ENCODE measurements at regions not wholly inside any gene's neighbourhood (a gene's known extent, or its start where the extent isn't known, plus 50 kb on each side); places are given as distances from the start of the nearest gene placed in this dataset.

DNA sequence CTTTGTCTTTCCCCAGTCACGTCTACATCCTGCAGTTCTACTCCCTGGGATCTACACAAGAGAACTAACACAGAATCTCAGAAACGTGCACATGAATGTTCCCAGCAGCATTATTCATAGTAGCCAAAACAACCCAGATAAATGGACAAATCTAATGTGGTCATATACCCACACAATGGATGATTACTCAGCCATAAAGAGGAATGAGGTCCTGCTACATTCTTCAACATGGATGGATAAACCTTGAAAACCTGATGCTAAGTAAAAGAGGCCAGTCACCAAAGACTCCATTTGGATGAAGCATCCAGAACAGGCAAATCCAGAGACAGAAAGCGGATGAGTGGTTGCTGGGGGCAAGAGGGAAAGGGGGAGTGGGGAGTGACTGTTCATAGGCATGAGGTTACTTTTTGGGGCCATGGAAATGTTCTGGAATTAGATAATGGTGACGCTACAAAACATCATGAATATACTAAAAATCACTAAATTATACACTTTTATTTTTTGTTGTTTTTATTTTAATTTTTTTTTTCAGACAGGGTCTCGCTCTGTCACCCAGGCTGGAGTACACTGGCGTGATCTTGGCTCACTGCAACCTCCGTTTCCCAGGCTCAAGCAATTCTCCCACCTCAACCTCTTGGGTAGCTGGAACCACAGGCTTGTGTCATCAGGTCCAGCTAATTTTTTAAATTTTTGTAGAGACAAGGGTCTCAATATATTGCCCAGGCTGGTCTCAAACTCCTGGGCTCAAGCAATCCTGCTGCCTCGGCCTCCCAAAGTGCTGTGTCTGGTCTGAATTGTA is 50.8 kb upstream of the DSN1 start:
- peaks cover 57% of the 10 kb centered on the region for H3K36me3 ChIP-seq (ENCODE audit: insufficient read depth, low read length)
- no peaks in the 10 kb centered on the region for H3K27me3 ChIP-seq (ENCODE audit: insufficient read depth, low read length)
- H2AFZ ChIP-seq (ENCODE audit: low read depth, low read length) = no peak overlapping the region
- peaks cover 11% of the 10 kb centered on the region for H3K4me1 ChIP-seq (ENCODE audit: insufficient read depth, low read length)
- no peaks in the 10 kb centered on the region for H3K9me3 ChIP-seq (ENCODE audit: low read length)
- no peak overlapping the region for H3K4me3 ChIP-seq (ENCODE audit: low read length)

- H3K27me3 ChIP-seq (ENCODE audit: insufficient read depth, low read length) = no peaks in the 10 kb centered on the region
- H3K9me3 ChIP-seq (ENCODE audit: low read length) = no peaks in the 10 kb centered on the region
- no peak overlapping the region for H2AFZ ChIP-seq (ENCODE audit: low read depth, low read length)
- peaks cover 61% of the 10 kb centered on the region for H3K36me3 ChIP-seq (ENCODE audit: insufficient read depth, low read length)
- H3K4me3 ChIP-seq (ENCODE audit: low read length) = no peak overlapping the region
- H3K4me1 ChIP-seq (ENCODE audit: insufficient read depth, low read length) = no peaks in the 10 kb centered on the region
Measured at GRCh38 chr20:36825385-36826104, 50.4 kb upstream of the TLDC2 start.
